HCT116 (cell line): ENCODE measurements at regions not wholly inside any gene's neighbourhood (a gene's known extent, or its start where the extent isn't known, plus 50 kb on each side); places are given as distances from the start of the nearest gene placed in this dataset.

Experiments used
- ATAC-seq: fragments of 200-7000 bp; cut with Tn5 transposase; 2 replicates; pipeline ENCODE4 v1.9.1; 2020; ENCODE audit warnings: mild to moderate bottlenecking, moderate library complexity
- BruUV-seq: library from RNA; stranded (reverse); fragments of 400-500 nt; replicated peaks from 2 replicates; lab custom pipeline; 2021; lab: Mats Ljungman, UMichigan
- CTCF ChIA-PET: fragments of 300-600 bp; sonication (Branson Sonifier 250); formaldehyde crosslinking; loops from one replicate; lab custom pipeline; 2021; ENCODE audit warnings: antibody characterized with exemption; lab: Charles Lee
- POLR2A ChIA-PET: fragments of 300-600, 350-600 bp; sonication (Branson Sonifier 250); formaldehyde crosslinking; loops from one replicate; lab custom pipeline; 2021; ENCODE audit warnings: antibody characterized with exemption; lab: Charles Lee
- RAD21 ChIA-PET, 2 experiments: fragments of 300-600 bp; sonication (Branson Sonifier 250); formaldehyde crosslinking; loops; one replicate each; lab custom pipeline; 2023; ENCODE audit warnings: low total read pairs in 2 of 2; ENCODE audit not compliant: uncharacterized antibody in 2 of 2, unreplicated experiment in 2 of 2, low non-redundant PET in 1 of 2; lab: Charles Lee
- DNase-seq: peaks from one replicate; pipeline ENCODE4 v3.0.0-alpha.2; 2010; ENCODE audit warnings: low read depth, low spot score
- H2AFZ ChIP-seq: fragments of 200-600 bp; shearing (Covaris generic), sonication (generic); 2 replicates; pipeline ENCODE4 v1.6.1; 2017; ENCODE audit warnings: low read depth, mixed run types, mixed read lengths, antibody characterized with exemption, low read length; ENCODE audit not compliant: poor library complexity, severe bottlenecking
- H3K27ac ChIP-seq: 2 replicates; pipeline ENCODE4 v1.5.1; 2012; ENCODE audit warnings: low read depth, low read length
- H3K27me3 ChIP-seq: fragments of 200-600 bp; sonication (generic); 2 replicates; pipeline ENCODE4 v1.6.1; 2016; ENCODE audit warnings: mixed run types, low read length, mixed read lengths; ENCODE audit not compliant: insufficient read depth
- H3K36me3 ChIP-seq, 2 experiments: fragments of 200-500 bp in 1 of 2; fragments of 200-600 bp in 1 of 2; sonication (Bioruptor generic) in 1 of 2; sonication (generic) in 1 of 2; 2 replicates each; pipeline versions ENCODE4 v1.5.1 to v1.6.1; 2014 to 2016; ENCODE audit warnings: low read length in 2 of 2, inconsistent platforms in 1 of 2, mixed read lengths in 1 of 2, mixed run types in 1 of 2; ENCODE audit not compliant: insufficient read depth in 2 of 2, control insufficient read depth in 1 of 2
- H3K4me1 ChIP-seq, 2 experiments: fragments of 200-600 bp in 1 of 2; sonication (generic) in 1 of 2; 2 replicates each; pipeline versions ENCODE4 v1.5.1 to v1.6.1; 2012 to 2017; ENCODE audit warnings: low read length in 2 of 2, inconsistent platforms in 1 of 2, mild to moderate bottlenecking in 1 of 2, mixed read lengths in 1 of 2, mixed run types in 1 of 2, moderate library complexity in 1 of 2; ENCODE audit not compliant: insufficient read depth in 2 of 2, control insufficient read depth in 1 of 2
- H3K4me2 ChIP-seq: fragments of 200-600 bp; sonication (generic); 2 replicates; pipeline ENCODE4 v1.6.1; 2017; ENCODE audit warnings: mixed run types, low read length, mixed read lengths
- H3K4me3 ChIP-seq, 2 experiments: fragments of 200-600 bp in 1 of 2; sonication (generic) in 1 of 2; replicated peaks in 1 of 2; 2 replicates each; pipeline ENCODE4 v1.5.1; 2011 to 2016; ENCODE audit warnings: low read length in 2 of 2, control low read depth in 1 of 2, low read depth in 1 of 2, mild to moderate bottlenecking in 1 of 2, mixed read lengths in 1 of 2, mixed run types in 1 of 2
- H3K79me2 ChIP-seq: fragments of 200-600 bp; sonication (generic); 2 replicates; pipeline ENCODE4 v1.6.1; 2017; ENCODE audit warnings: mild to moderate bottlenecking, mixed run types, low read length, moderate library complexity, mixed read lengths; ENCODE audit not compliant: insufficient read depth
- H3K9ac ChIP-seq: fragments of 200-600 bp; sonication (generic); 2 replicates; pipeline ENCODE4 v1.6.1; 2016; ENCODE audit warnings: low read length, mixed read lengths
- H3K9me2 ChIP-seq: fragments of 200-600 bp; sonication (generic), shearing (Covaris generic); 2 replicates; pipeline ENCODE4 v1.6.1; 2017; ENCODE audit warnings: mixed run types, mild to moderate bottlenecking, moderate library complexity; ENCODE audit not compliant: insufficient read depth
- H3K9me3 ChIP-seq, 2 experiments: fragments of 200-500 bp in 1 of 2; fragments of 200-600 bp in 1 of 2; sonication (Bioruptor generic) in 1 of 2; sonication (generic) in 1 of 2; 2 replicates each; pipeline ENCODE4 v1.6.1; 2014 to 2017; ENCODE audit warnings: low read length in 2 of 2, mixed read lengths in 2 of 2, inconsistent platforms in 1 of 2, low read depth in 1 of 2, mild to moderate bottlenecking in 1 of 2, mixed run types in 1 of 2, moderate library complexity in 1 of 2; ENCODE audit not compliant: control insufficient read depth in 1 of 2, insufficient read depth in 1 of 2
- H4K20me1 ChIP-seq: fragments of 200-600 bp; sonication (generic), shearing (Covaris generic); 2 replicates; pipeline ENCODE4 v1.6.1; 2017; ENCODE audit warnings: mixed run types, mild to moderate bottlenecking, moderate library complexity; ENCODE audit not compliant: insufficient read depth
- CEBPB ChIP-seq: IDR thresholded peaks from 2 replicates; pipeline ENCODE4 v1.6.1; 2012; ENCODE audit warnings: low read depth
- ELF1 ChIP-seq: IDR thresholded peaks from 2 replicates; pipeline ENCODE4 v1.6.1; 2012; ENCODE audit warnings: low read depth, borderline replicate concordance
- EZH2phosphoT487 ChIP-seq: fragments of 200-600 bp; IDR thresholded peaks from 2 replicates; pipeline ENCODE4 v1.6.1; 2018; ENCODE audit warnings: antibody characterized with exemption, borderline replicate concordance
- MAX ChIP-seq: IDR thresholded peaks from 2 replicates; pipeline ENCODE4 v1.6.1; 2012
- POLR2A ChIP-seq: IDR thresholded peaks from 2 replicates; pipeline ENCODE4 v1.7.0; 2011; ENCODE audit warnings: borderline replicate concordance; ENCODE audit not compliant: insufficient read depth, insufficient read length; ENCODE audit errors: extremely low read depth
- POLR2AphosphoS5 ChIP-seq: IDR thresholded peaks from 2 replicates; pipeline ENCODE4 v1.6.1; 2011; ENCODE audit warnings: mild to moderate bottlenecking, low read depth, low read length, moderate library complexity
- RAD21 ChIP-seq: IDR thresholded peaks from 2 replicates; pipeline ENCODE4 v1.6.1; 2012; ENCODE audit warnings: low read depth, mild to moderate bottlenecking
- SP1 ChIP-seq: IDR thresholded peaks from 2 replicates; pipeline ENCODE4 v1.6.1; 2012; ENCODE audit warnings: low read depth
- TCF7L2 ChIP-seq: IDR thresholded peaks from 2 replicates; pipeline ENCODE4 v1.7.0; 2011; ENCODE audit warnings: borderline replicate concordance, inconsistent platforms; ENCODE audit not compliant: insufficient read depth, insufficient read length; ENCODE audit errors: extremely low read depth
- YY1 ChIP-seq: IDR thresholded peaks from 2 replicates; pipeline ENCODE4 v1.6.1; 2011; ENCODE audit warnings: low read length, low read depth, moderate library complexity, mild to moderate bottlenecking; ENCODE audit not compliant: insufficient replicate concordance; ENCODE audit errors: extremely low read depth
- ZBTB33 ChIP-seq: IDR thresholded peaks from 2 replicates; pipeline ENCODE4 v1.6.1; 2011; ENCODE audit warnings: mild to moderate bottlenecking, low read length, moderate library complexity; ENCODE audit not compliant: insufficient replicate concordance; ENCODE audit errors: extremely low read depth
- ZNF274 ChIP-seq: fragments of 200-500 bp; sonication (Bioruptor generic); IDR thresholded peaks from 2 replicates; pipeline ENCODE4 v1.6.1; 2014; ENCODE audit warnings: mild to moderate bottlenecking, low read depth, low read length, inconsistent platforms
- intact Hi-C: fragments of 100-400 bp; cut with micrococcal nuclease; formaldehyde crosslinking; loops from 2 replicates; pipeline ENCODE4 v1.10.0; 2022

GRCh38 chr5:29229461-29229860 is 1964.0 kb upstream of the CDH6 start:
- no peak overlapping the region for H3K9ac ChIP-seq
- no peak for ATAC-seq

More at GRCh38 chr5:29229461-29229860, 1964.0 kb upstream of the CDH6 start:
- H3K36me3 ChIP-seq, result no peaks in the 10 kb centered on the region
- H3K4me2 ChIP-seq, result no peak overlapping the region
- H3K4me3 ChIP-seq, result no peak overlapping the region
- CTCF ChIA-PET, result no interaction called here
- no peak overlapping the region for H3K27ac ChIP-seq
- BruUV-seq, result no TSS peak
- POLR2A ChIA-PET, result no interaction called here
- peaks cover 0 to 19% of the 10 kb centered on the region in 2 experiments; a peak in 2 of 4 replicates for H3K9me3 ChIP-seq
- no peaks in the 10 kb centered on the region for H3K4me1 ChIP-seq
- RAD21 ChIA-PET, result no interaction called here
- no peaks in the 10 kb centered on the region for H3K27me3 ChIP-seq
- H2AFZ ChIP-seq, result no peak overlapping the region
- TF ChIP-seq YY1 (no peak), ZBTB33 (no peak), ZNF274 (no peak), MAX (no peak), POLR2A (no peak), EZH2phosphoT487 (no peak), CEBPB (no peak), RAD21 (no peak), POLR2AphosphoS5 (no peak), TCF7L2 (no peak), SP1 (no peak), ELF1 (no peak)
- TF ChIP-seq, all 23 proteins: peak for 0
- Histone ChIP-seq H3K9me2 (no peaks in the 10 kb centered on the region), H3K79me2 (no peaks in the 10 kb centered on the region), H4K20me1 (no peaks in the 10 kb centered on the region)
- DNase-seq, result no peak
- intact Hi-C loops, result no loop called here
